SK-N-SH (cell line): ENCODE measurements at regions not wholly inside any gene's neighbourhood (a gene's known extent, or its start where the extent isn't known, plus 50 kb on each side); places are given as distances from the start of the nearest gene placed in this dataset.

Source experiments
- CTCF ChIA-PET: fragments of 300-600, 350-600 bp; formaldehyde crosslinking; extraction: SDS; loops from one replicate; lab custom pipeline; 2021; lab: Yijun Ruan, JAX
- POLR2A ChIA-PET: fragments of 350-600 bp; sonication (Branson Sonifier 250); formaldehyde crosslinking; extraction: SDS; loops from one replicate; lab custom pipeline; 2020; ENCODE audit warnings: antibody characterized with exemption, inconsistent platforms; lab: Yijun Ruan, JAX
- DNase-seq: peaks from one replicate; pipeline ENCODE4 v3.0.0; 2012
- H2AFZ ChIP-seq: fragments of 200-600 bp; sonication (generic); 2 replicates; pipeline ENCODE4 v1.8.1; 2016; ENCODE audit warnings: antibody characterized with exemption, mild to moderate bottlenecking, low read depth
- H3F3A ChIP-seq: fragments of 200-600 bp; sonication (generic); replicated peaks from 2 replicates; pipeline ENCODE3; 2016; ENCODE audit warnings: antibody characterized with exemption, mild to moderate bottlenecking; ENCODE audit not compliant: insufficient read depth
- H3K27ac ChIP-seq, 2 experiments: fragments of 200-500 bp in 1 of 2; fragments of 200-600 bp in 1 of 2; sonication (Bioruptor generic) in 1 of 2; sonication (generic), shearing (Covaris generic) in 1 of 2; 2 replicates each; pipeline versions ENCODE4 v1.5.1 to v1.6.1; 2014 to 2016; ENCODE audit warnings: low read depth in 2 of 2, inconsistent platforms in 1 of 2, low read length in 1 of 2, mild to moderate bottlenecking in 1 of 2, mixed read lengths in 1 of 2
- H3K27me3 ChIP-seq: fragments of 200-600 bp; sonication (generic), shearing (Covaris generic); 2 replicates; pipeline ENCODE4 v1.6.1; 2016; ENCODE audit warnings: mixed run types; ENCODE audit not compliant: insufficient read depth
- H3K36me3 ChIP-seq, 2 experiments: fragments of 200-500 bp in 1 of 2; fragments of 200-600 bp in 1 of 2; sonication (Bioruptor generic) in 1 of 2; sonication (generic) in 1 of 2; replicated peaks in 1 of 2; 2 replicates each; pipeline versions ENCODE3 to v1.5.1; 2014 to 2016; ENCODE audit warnings: low read length in 1 of 2, mild to moderate bottlenecking in 1 of 2; ENCODE audit not compliant: insufficient read depth in 2 of 2, control insufficient read depth in 1 of 2
- H3K4me1 ChIP-seq, 2 experiments: fragments of 200-500 bp in 1 of 2; fragments of 200-600 bp in 1 of 2; sonication (Bioruptor generic) in 1 of 2; sonication (generic), shearing (Covaris generic) in 1 of 2; 2 replicates each; pipeline versions ENCODE4 v1.5.1 to v1.6.1; 2014 to 2016; ENCODE audit warnings: low read depth in 1 of 2, low read length in 1 of 2, mixed run types in 1 of 2; ENCODE audit not compliant: insufficient read depth in 2 of 2, control insufficient read depth in 1 of 2
- H3K4me2 ChIP-seq: fragments of 200-600 bp; sonication (generic), shearing (Covaris generic); 2 replicates; pipeline ENCODE4 v1.6.1; 2017; ENCODE audit warnings: mixed run types
- H3K4me3 ChIP-seq, 2 experiments: fragments of 200-500 bp in 1 of 2; fragments of 200-600 bp in 1 of 2; sonication (Bioruptor generic) in 1 of 2; sonication (generic), shearing (Covaris generic) in 1 of 2; 2 replicates each; pipeline versions ENCODE4 v1.5.1 to v1.8.1; 2014 to 2016; ENCODE audit warnings: low read depth in 2 of 2, inconsistent platforms in 1 of 2, low read length in 1 of 2, mild to moderate bottlenecking in 1 of 2, mixed read lengths in 1 of 2, moderate library complexity in 1 of 2
- H3K79me2 ChIP-seq: fragments of 200-600 bp; sonication (generic); 2 replicates; pipeline ENCODE4 v1.8.1; 2017; ENCODE audit warnings: mild to moderate bottlenecking; ENCODE audit not compliant: insufficient read depth
- H3K9ac ChIP-seq: fragments of 200-600 bp; sonication (generic); 2 replicates; pipeline ENCODE4 v1.6.1; 2017; ENCODE audit warnings: mixed run types
- H3K9me2 ChIP-seq: fragments of 200-600 bp; sonication (generic); 2 replicates; pipeline ENCODE4 v1.6.1; 2017; ENCODE audit warnings: mixed run types
- H3K9me3 ChIP-seq: fragments of 200-600 bp; sonication (generic); 2 replicates; pipeline ENCODE4 v1.6.1; 2017; ENCODE audit warnings: mixed run types, mild to moderate bottlenecking, moderate library complexity
- H4K20me1 ChIP-seq: fragments of 200-600 bp; sonication (generic); 2 replicates; pipeline ENCODE4 v1.6.1; 2017; ENCODE audit warnings: mild to moderate bottlenecking, mixed run types; ENCODE audit not compliant: insufficient read depth
- ELF1 ChIP-seq: IDR thresholded peaks from 2 replicates; pipeline ENCODE4 v1.4.0; 2012
- EP300 ChIP-seq, 2 experiments: IDR thresholded peaks; 2 replicates each; pipeline versions ENCODE4 v1.4.0 to v1.6.1; 2012; ENCODE audit warnings: borderline replicate concordance in 1 of 2, low read depth in 1 of 2, low read length in 1 of 2
- EZH2phosphoT487 ChIP-seq: fragments of 200-600 bp; sonication (generic); IDR thresholded peaks from 2 replicates; pipeline ENCODE4 v1.6.1; 2017; ENCODE audit warnings: low read depth, mixed run types, mild to moderate bottlenecking, antibody characterized with exemption, moderate library complexity, borderline replicate concordance
- FOSL2 ChIP-seq: IDR thresholded peaks from 2 replicates; pipeline ENCODE4 v1.4.0; 2012; ENCODE audit warnings: low read depth, mild to moderate bottlenecking, moderate library complexity, borderline replicate concordance
- FOXJ3 ChIP-seq: sonication (generic); formaldehyde crosslinking; IDR thresholded peaks from 2 replicates; pipeline ENCODE4 v1.5.1; 2020; ENCODE audit warnings: mild to moderate bottlenecking, missing genetic modification reagents
- FOXM1 ChIP-seq: IDR thresholded peaks from 2 replicates; pipeline ENCODE4 v1.4.0; 2012; ENCODE audit warnings: low read depth, mild to moderate bottlenecking
- GABPA ChIP-seq: IDR thresholded peaks from 2 replicates; pipeline ENCODE4 v1.4.0; 2012; ENCODE audit warnings: low read depth, mild to moderate bottlenecking
- GATA2 ChIP-seq: sonication (generic); formaldehyde crosslinking; IDR thresholded peaks from 2 replicates; pipeline ENCODE4 v1.5.0; 2020; ENCODE audit warnings: mild to moderate bottlenecking, missing genetic modification reagents
- MAX ChIP-seq: IDR thresholded peaks from 2 replicates; pipeline ENCODE4 v1.4.0; 2012; ENCODE audit warnings: low read depth
- NRF1 ChIP-seq: IDR thresholded peaks from 2 replicates; pipeline ENCODE4 v1.6.1; 2012; ENCODE audit warnings: low read depth, mild to moderate bottlenecking, low read length
- RAD21 ChIP-seq: IDR thresholded peaks from 2 replicates; pipeline ENCODE4 v1.6.1; 2012; ENCODE audit warnings: mild to moderate bottlenecking, low read length
- RCOR1 ChIP-seq: fragments of 150-350 bp; IDR thresholded peaks from 2 replicates; pipeline ENCODE4 v1.6.1; 2017; ENCODE audit warnings: antibody characterized with exemption, low read length
- RFX5 ChIP-seq: IDR thresholded peaks from 2 replicates; pipeline ENCODE4 v1.6.1; 2012; ENCODE audit warnings: mild to moderate bottlenecking, improper control_type of control experiment, low read length
- SMC3 ChIP-seq: IDR thresholded peaks from 2 replicates; pipeline ENCODE4 v1.6.1; 2012; ENCODE audit warnings: low read depth, low read length, improper control_type of control experiment
- TCF12 ChIP-seq: IDR thresholded peaks from 2 replicates; pipeline ENCODE4 v1.4.0; 2012
- USF1 ChIP-seq: IDR thresholded peaks from 2 replicates; pipeline ENCODE4 v1.4.0; 2012; ENCODE audit warnings: low read depth, borderline replicate concordance
- ZBTB33 ChIP-seq: IDR thresholded peaks from 2 replicates; pipeline ENCODE4 v1.4.0; 2012; ENCODE audit warnings: low read depth, borderline replicate concordance
- whole genome bisulfite sequencing: methylation state at CpG from one replicate; pipeline ENCODE4 v1.1.6; 2017; ENCODE audit warnings: low lambda C conversion rate; 5-methylcytosine and 5-hydroxymethylcytosine counted together
- TF ChIP-seq, protein P1 (sequence below): IDR thresholded peaks from 2 replicates; pipeline ENCODE4; 2012

DNA sequence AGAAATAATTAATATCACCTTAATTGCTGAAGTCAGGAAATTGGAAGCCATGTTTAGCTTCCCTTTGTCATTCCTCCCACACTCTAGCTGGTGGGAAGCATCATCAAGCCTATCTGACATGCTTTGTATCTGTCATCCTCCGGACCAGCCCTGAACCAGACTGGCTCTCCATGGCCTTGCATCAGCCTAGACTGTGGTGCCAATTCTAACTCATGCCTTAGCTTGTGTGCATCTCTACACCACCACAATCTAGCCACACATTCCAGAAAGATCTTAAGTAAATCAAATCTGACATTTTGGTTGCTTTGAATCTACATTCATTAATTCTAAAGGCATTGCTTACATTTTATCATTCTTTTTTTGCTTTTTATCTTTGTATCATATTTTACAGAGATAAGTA, 196.4 kb upstream of the VSTM2A start:
- Histone ChIP-seq H3K9ac (no peak overlapping the region), H3K27ac (no peak overlapping the region), H3F3A (no peaks in the 10 kb centered on the region), H3K9me2 (no peaks in the 10 kb centered on the region), H3K36me3 (no peaks in the 10 kb centered on the region), H3K4me1 (no peaks in the 10 kb centered on the region), H3K4me3 (no peak overlapping the region), H3K79me2 (no peaks in the 10 kb centered on the region), H2AFZ (no peak overlapping the region), H4K20me1 (no peaks in the 10 kb centered on the region), H3K4me2 (no peak overlapping the region), H3K27me3 (no peaks in the 10 kb centered on the region), H3K9me3 (no peaks in the 10 kb centered on the region; the same call in 1 of the 2 replicates)
- no peak for TF ChIP-seq ZBTB33
- TF ChIP-seq EP300 (IDR thresholded peaks at IDR 0.05; ENCODE audit: borderline replicate concordance in 1 of 2, low read depth in 1 of 2, low read length in 1 of 2), result no peak
- no peak for TF ChIP-seq ELF1
- no peak for TF ChIP-seq FOSL2
- ChIA-PET CTCF (no interaction called here), POLR2A (no interaction called here)
- DNase-seq, result no peak
- 11% methylated on average over 1 of the region's 1 CpG for WGBS

GRCh38 chr7:54349229-54349628, 192.9 kb upstream of the VSTM2A start:
- Histone ChIP-seq H3K27me3 (no peaks in the 10 kb centered on the region), H3F3A (no peaks in the 10 kb centered on the region), H3K9ac (no peak overlapping the region), H3K4me2 (no peak overlapping the region), H4K20me1 (no peaks in the 10 kb centered on the region), H3K9me2 (no peaks in the 10 kb centered on the region), H3K4me3 (no peak overlapping the region), H2AFZ (no peak overlapping the region), H3K4me1 (no peaks in the 10 kb centered on the region), H3K79me2 (no peaks in the 10 kb centered on the region), H3K9me3 (no peaks in the 10 kb centered on the region), H3K36me3 (no peaks in the 10 kb centered on the region), H3K27ac (no peak overlapping the region)
- TF ChIP-seq, protein P1, sequence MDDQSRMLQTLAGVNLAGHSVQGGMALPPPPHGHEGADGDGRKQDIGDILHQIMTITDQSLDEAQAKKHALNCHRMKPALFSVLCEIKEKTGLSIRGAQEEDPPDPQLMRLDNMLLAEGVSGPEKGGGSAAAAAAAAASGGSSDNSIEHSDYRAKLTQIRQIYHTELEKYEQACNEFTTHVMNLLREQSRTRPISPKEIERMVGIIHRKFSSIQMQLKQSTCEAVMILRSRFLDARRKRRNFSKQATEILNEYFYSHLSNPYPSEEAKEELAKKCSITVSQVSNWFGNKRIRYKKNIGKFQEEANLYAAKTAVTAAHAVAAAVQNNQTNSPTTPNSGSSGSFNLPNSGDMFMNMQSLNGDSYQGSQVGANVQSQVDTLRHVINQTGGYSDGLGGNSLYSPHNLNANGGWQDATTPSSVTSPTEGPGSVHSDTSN, result no peak
- no peak for TF ChIP-seq EP300 (IDR thresholded peaks at IDR 0.05; ENCODE audit: borderline replicate concordance in 1 of 2, low read depth in 1 of 2, low read length in 1 of 2)
- TF ChIP-seq GABPA, result no peak
- TF ChIP-seq RCOR1, result no peak
- TF ChIP-seq SMC3, result no peak
- WGBS, result 34% methylated on average over 3 of the region's 3 CpGs
- ChIA-PET POLR2A (no interaction called here), CTCF (no interaction called here)
- DNase-seq, result no peak

GRCh38 chr7:54354436-54354835, 187.7 kb upstream of the VSTM2A start:
- Histone ChIP-seq H4K20me1 (no peaks in the 10 kb centered on the region), H3K27ac (no peak overlapping the region), H3K9ac (no peak overlapping the region), H3K4me3 (no peak overlapping the region), H3K9me2 (no peaks in the 10 kb centered on the region; the same call in 1 of the 2 replicates), H3K4me1 (no peaks in the 10 kb centered on the region; a peak in 1 of 4 replicates), H3K36me3 (no peaks in the 10 kb centered on the region), H3K9me3 (no peaks in the 10 kb centered on the region; the same call in 1 of the 2 replicates), H3K79me2 (no peaks in the 10 kb centered on the region), H3K4me2 (no peak overlapping the region), H3K27me3 (no peaks in the 10 kb centered on the region), H2AFZ (no peak overlapping the region), H3F3A (no peaks in the 10 kb centered on the region)
- WGBS, result 36% methylated on average over 8 of the region's 8 CpGs
- TF ChIP-seq FOXJ3 (CRISPR knock-in tag) (no peak), SMC3 (no peak), ELF1 (no peak), FOXM1 (no peak), NRF1 (no peak), TCF12 (no peak), EZH2phosphoT487 (no peak), RFX5 (no peak), MAX (no peak), GATA2 (CRISPR knock-in tag) (no peak), RAD21 (no peak), USF1 (no peak)
- DNase-seq, result no peak
- POLR2A ChIA-PET, result no interaction called here
- CTCF ChIA-PET, result no interaction called here
